Stomach (tissue), 4 donors: ENCODE measurements at regions not wholly inside any gene's neighbourhood (a gene's known extent, or its start where the extent isn't known, plus 50 kb on each side); places are given as distances from the start of the nearest gene placed in this dataset.

Experiments used
- CTCF ChIP-seq, 7 experiments: fragments of 450-650 bp in 4 of 7; fragments of 200-600 bp in 3 of 7; sonication (generic) in 3 of 7; IDR thresholded peaks; one replicate each; pipeline ENCODE4 v1.5.1; 2016 to 2019; ENCODE audit warnings: antibody characterized with exemption in 7 of 7, control low read depth in 2 of 7, mild to moderate bottlenecking in 1 of 7
- POLR2A ChIP-seq, 4 donors: fragments of 450-650 bp; IDR thresholded peaks; one replicate each; pipeline ENCODE4 v1.6.1; 2016; ENCODE audit warnings: antibody characterized with exemption in 4 of 4, control low read depth in 2 of 4, mild to moderate bottlenecking in 1 of 4, moderate library complexity in 1 of 4

- TF ChIP-seq CTCF (IDR thresholded peaks at IDR 0.05) = no peak
- no peak for TF ChIP-seq POLR2A (IDR thresholded peaks at IDR 0.05)
These were observed 2672.8 kb upstream of the PCDH20 start for GRCh38 chr13:64088491-64088890.
